ENCODE measurements at regions not wholly inside any gene's neighbourhood (a gene's known extent, or its start where the extent isn't known, plus 50 kb on each side); places are given as distances from the start of the nearest gene placed in this dataset.
"Not testable (repeated sequence)": the region's sequence is repeated elsewhere in the genome, so short reads cannot be mapped to it uniquely, and the experiment has no call there.

- TF ChIP-seq CTCF (IDR thresholded peaks at IDR 0.05) (no peak), POLR2AphosphoS5 (IDR thresholded peaks at IDR 0.05; ENCODE audit: insufficient read depth in 1 of 2, low read depth in 1 of 2) (no peak), POLR2A (IDR thresholded peaks at IDR 0.05) (no peak)
- H3K36me3 ChIP-seq, result no peaks in the 10 kb centered on the region
- intact Hi-C loops (cut with DNase I), result no loop called here
- H3K4me3 ChIP-seq, result no peak overlapping the region
- H3K27me3 ChIP-seq, result no peaks in the 10 kb centered on the region
- no peak overlapping the region for H3K27ac ChIP-seq
- no peaks in the 10 kb centered on the region for H3K4me1 ChIP-seq
- H3K9me3 ChIP-seq, result no peaks in the 10 kb centered on the region
- no peak for DNase-seq (ENCODE audit: extremely low spot score in 2 of 2)
Observed at GRCh38 chr16:5234295-5235050, 136.9 kb upstream of the EEF2KMT start.

GRCh38 chr16:5231246-5231759 is 133.7 kb upstream of the EEF2KMT start:
- intact Hi-C loops (cut with DNase I), result no loop called here
- no peak for TF ChIP-seq CTCF (IDR thresholded peaks at IDR 0.05)
- no peak for TF ChIP-seq POLR2A (IDR thresholded peaks at IDR 0.05)
- TF ChIP-seq POLR2AphosphoS5 (IDR thresholded peaks at IDR 0.05; ENCODE audit: insufficient read depth in 1 of 2, low read depth in 1 of 2), result no peak
- Histone ChIP-seq H3K36me3 (no peaks in the 10 kb centered on the region), H3K9me3 (no peaks in the 10 kb centered on the region), H3K27ac (no peak overlapping the region), H3K27me3 (no peaks in the 10 kb centered on the region), H3K4me1 (no peaks in the 10 kb centered on the region), H3K4me3 (no peak overlapping the region)
- no peak for DNase-seq (ENCODE audit: extremely low spot score in 2 of 2)

- Histone ChIP-seq H3K4me3 (no peak overlapping the region), H3K9me3 (no peaks in the 10 kb centered on the region), H3K27ac (no peak overlapping the region), H3K4me1 (no peaks in the 10 kb centered on the region), H3K36me3 (no peaks in the 10 kb centered on the region), H3K27me3 (no peaks in the 10 kb centered on the region)
- no peak for DNase-seq (ENCODE audit: extremely low spot score in 2 of 2)
- TF ChIP-seq POLR2A (IDR thresholded peaks at IDR 0.05) (no peak), POLR2AphosphoS5 (IDR thresholded peaks at IDR 0.05; ENCODE audit: insufficient read depth in 1 of 2, low read depth in 1 of 2) (no peak), CTCF (IDR thresholded peaks at IDR 0.05) (no peak)
- intact Hi-C loops (cut with DNase I), result no loop called here
Observed at GRCh38 chr16:5228369-5228768, 130.8 kb upstream of the EEF2KMT start.

GRCh38 chr16:5225931-5226655 is 128.5 kb upstream of the EEF2KMT start:
- Histone ChIP-seq H3K27ac (no peak overlapping the region), H3K27me3 (no peaks in the 10 kb centered on the region), H3K4me3 (no peak overlapping the region), H3K4me1 (no peaks in the 10 kb centered on the region), H3K36me3 (no peaks in the 10 kb centered on the region), H3K9me3 (no peaks in the 10 kb centered on the region)
- no peak for TF ChIP-seq POLR2A (IDR thresholded peaks at IDR 0.05)
- TF ChIP-seq CTCF (IDR thresholded peaks at IDR 0.05), result no peak
- no peak for TF ChIP-seq POLR2AphosphoS5 (IDR thresholded peaks at IDR 0.05; ENCODE audit: insufficient read depth in 1 of 2, low read depth in 1 of 2)
- no peak for DNase-seq (ENCODE audit: extremely low spot score in 2 of 2)
- intact Hi-C loops (cut with DNase I), result no loop called here

- no peak overlapping the region for H3K27ac ChIP-seq
- intact Hi-C loops (cut with DNase I), result no loop called here
- TF ChIP-seq CTCF (IDR thresholded peaks at IDR 0.05) (no peak), POLR2AphosphoS5 (IDR thresholded peaks at IDR 0.05; ENCODE audit: insufficient read depth in 1 of 2, low read depth in 1 of 2) (no peak), POLR2A (IDR thresholded peaks at IDR 0.05) (no peak)
Observed at GRCh38 chr16:5222761-5223160, 125.2 kb upstream of the EEF2KMT start.

GRCh38 chr16:5221831-5222230 is 124.2 kb upstream of the EEF2KMT start:
- H3K27me3 ChIP-seq; H3K36me3 ChIP-seq; H3K4me1 ChIP-seq; H3K9me3 ChIP-seq; H3K4me3 ChIP-seq; H3K27ac ChIP-seq; DNase-seq (ENCODE audit: extremely low spot score in 2 of 2); intact Hi-C loops (cut with DNase I): not testable (repeated sequence)

More at GRCh38 chr16:5222761-5223160, 125.2 kb upstream of the EEF2KMT start:
- DNase-seq (ENCODE audit: extremely low spot score in 2 of 2), result no peak
- Histone ChIP-seq H3K27me3 (no peaks in the 10 kb centered on the region), H3K4me1 (no peaks in the 10 kb centered on the region), H3K4me3 (no peak overlapping the region), H3K36me3 (no peaks in the 10 kb centered on the region), H3K9me3 (no peaks in the 10 kb centered on the region)

Measured in vagina (tissue), 2 donors.